ENCODE measurements at regions not wholly inside any gene's neighbourhood (a gene's known extent, or its start where the extent isn't known, plus 50 kb on each side); places are given as distances from the start of the nearest gene placed in this dataset.
"Not testable (repeated sequence)": the region's sequence is repeated elsewhere in the genome, so short reads cannot be mapped to it uniquely, and the experiment has no call there.

DNA sequence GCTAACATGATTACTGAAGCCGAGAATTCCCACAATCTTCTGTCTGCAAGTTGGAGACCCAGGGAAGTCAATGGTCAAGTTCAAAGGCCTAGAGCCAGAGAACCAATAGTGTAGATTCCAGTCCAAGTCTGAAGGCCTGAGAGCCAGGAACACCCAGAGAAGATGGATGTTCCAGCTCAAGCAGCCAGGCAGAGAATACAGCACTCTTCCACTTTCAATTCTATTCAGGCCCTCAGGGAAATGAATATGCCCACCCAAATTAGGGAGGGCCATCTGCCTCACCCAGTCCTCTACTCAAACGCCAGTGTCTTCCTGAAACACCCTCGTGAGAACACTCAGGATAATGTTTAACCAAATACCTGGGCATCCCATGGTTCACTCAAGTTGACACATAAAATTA is 123.5 kb downstream of the THBS2 start:
- H3K36me3 Mint-ChIP-seq (ENCODE audit: low read depth) = no peaks in the 10 kb centered on the region
- no peaks in the 10 kb centered on the region for H3K4me1 Mint-ChIP-seq
- no peak overlapping the region for H3K4me3 Mint-ChIP-seq
- no peak overlapping the region for H3K27ac Mint-ChIP-seq
- peaks cover 7% of the 10 kb centered on the region for H3K9me3 Mint-ChIP-seq
- peaks cover 15% of the 10 kb centered on the region for H3K27me3 Mint-ChIP-seq
- no peak for ATAC-seq (replicated peaks)

GRCh38 chr6:169121013-169121412 is 132.6 kb downstream of the THBS2 start:
- no peaks in the 10 kb centered on the region for H3K36me3 Mint-ChIP-seq (ENCODE audit: low read depth)
- no peaks in the 10 kb centered on the region for H3K4me1 Mint-ChIP-seq
- no peak for ATAC-seq (replicated peaks)
- H3K4me3 Mint-ChIP-seq = no peak overlapping the region
- peaks cover 4% of the 10 kb centered on the region for H3K9me3 Mint-ChIP-seq
- H3K27ac Mint-ChIP-seq = no peak overlapping the region
- H3K27me3 Mint-ChIP-seq = no peaks in the 10 kb centered on the region

DNA sequence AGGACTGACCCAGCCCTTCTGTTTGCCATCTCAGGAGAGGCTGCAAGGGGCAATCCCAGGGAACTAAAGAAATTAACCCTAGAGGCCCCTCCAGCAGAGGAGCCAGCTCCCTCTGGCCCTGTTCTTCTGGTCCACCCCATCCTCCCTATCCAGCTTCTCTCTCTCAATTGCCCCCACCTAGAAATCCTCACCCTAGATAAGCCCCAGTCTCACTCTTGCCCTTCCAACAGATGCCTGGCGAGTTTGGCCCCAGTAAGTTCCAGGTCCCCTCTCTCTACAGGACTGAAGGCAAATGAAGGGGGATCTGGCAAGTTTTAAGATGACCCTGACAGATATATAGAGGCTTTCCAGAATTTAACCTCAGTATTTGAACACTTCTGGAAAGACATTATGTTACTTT is 134.0 kb downstream of the THBS2 start:
- no peaks in the 10 kb centered on the region for H3K4me1 Mint-ChIP-seq
- ATAC-seq (replicated peaks) = no peak
- no peak overlapping the region for H3K27ac Mint-ChIP-seq
- H3K27me3 Mint-ChIP-seq = peaks cover 7% of the 10 kb centered on the region
- H3K4me3 Mint-ChIP-seq = no peak overlapping the region
- H3K36me3 Mint-ChIP-seq (ENCODE audit: low read depth) = no peaks in the 10 kb centered on the region
- peaks cover 4% of the 10 kb centered on the region for H3K9me3 Mint-ChIP-seq

DNA sequence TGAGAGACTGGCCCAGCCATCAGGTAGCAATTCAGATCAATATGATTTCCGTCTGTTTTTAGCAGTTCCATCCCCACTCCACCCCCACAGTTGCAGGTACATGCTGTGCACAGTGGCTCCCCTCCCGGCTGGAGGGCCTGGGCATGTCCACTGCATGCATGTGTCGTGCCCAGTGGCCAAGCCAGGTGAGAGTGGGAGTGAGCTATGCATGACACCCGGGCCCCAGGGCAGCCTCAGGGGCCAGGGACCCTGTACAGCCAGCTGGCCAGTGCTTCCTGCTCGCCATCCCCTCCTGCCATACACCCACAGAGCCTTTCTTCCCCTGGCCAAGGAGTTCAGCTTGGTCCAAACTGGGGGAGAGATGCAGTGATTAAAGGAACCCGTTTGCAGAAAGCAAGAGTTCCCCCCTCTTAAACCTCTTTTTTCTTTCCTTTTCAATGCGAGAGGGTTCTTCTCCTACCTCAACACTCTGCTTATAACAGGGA is 135.3 kb downstream of the THBS2 start:
- Mint-ChIP-seq H3K9me3 (peaks cover 4% of the 10 kb centered on the region), H3K27me3 (peaks cover 7% of the 10 kb centered on the region), H3K27ac (no peak overlapping the region), H3K4me3 (no peak overlapping the region), H3K4me1 (no peaks in the 10 kb centered on the region), H3K36me3 (ENCODE audit: low read depth) (no peaks in the 10 kb centered on the region)
- ATAC-seq (replicated peaks) = no peak

DNA sequence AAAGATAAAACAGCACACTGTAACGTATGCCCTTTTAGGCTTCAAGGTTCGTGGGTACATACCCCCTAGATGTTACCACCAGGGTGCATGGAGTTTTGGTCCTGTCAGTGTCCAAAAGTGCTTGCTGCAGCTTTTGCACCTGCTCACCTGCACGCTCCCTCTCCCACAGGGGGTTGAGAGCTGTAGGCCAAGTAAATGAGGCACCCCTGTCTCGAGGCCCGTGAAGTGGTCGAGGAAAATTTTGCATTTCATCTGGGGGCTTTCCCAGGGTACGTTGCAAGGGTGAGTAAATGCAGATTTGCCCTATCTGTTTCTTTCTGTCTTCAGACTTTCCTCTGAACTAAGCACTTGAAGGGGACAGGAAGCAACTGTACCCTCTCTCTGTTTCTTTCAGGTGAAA is 136.0 kb downstream of the THBS2 start:
- ATAC-seq (replicated peaks) = no peak
- no peaks in the 10 kb centered on the region for H3K36me3 Mint-ChIP-seq (ENCODE audit: low read depth)
- no peaks in the 10 kb centered on the region for H3K4me1 Mint-ChIP-seq
- H3K27me3 Mint-ChIP-seq = peaks cover 7% of the 10 kb centered on the region
- no peak overlapping the region for H3K27ac Mint-ChIP-seq
- no peak overlapping the region for H3K4me3 Mint-ChIP-seq
- H3K9me3 Mint-ChIP-seq = peaks cover 4% of the 10 kb centered on the region

- H3K9me3 Mint-ChIP-seq = no peaks in the 10 kb centered on the region
- peaks cover 7% of the 10 kb centered on the region for H3K27me3 Mint-ChIP-seq
- no peak for ATAC-seq (replicated peaks)
- H3K36me3 Mint-ChIP-seq (ENCODE audit: low read depth) = no peaks in the 10 kb centered on the region
- H3K4me1 Mint-ChIP-seq = no peaks in the 10 kb centered on the region
- no peak overlapping the region for H3K4me3 Mint-ChIP-seq
- no peak overlapping the region for H3K27ac Mint-ChIP-seq
These were observed 138.0 kb downstream of the THBS2 start for GRCh38 chr6:169115632-169116031.

GRCh38 chr6:169114632-169115031 is 139.0 kb downstream of the THBS2 start:
- H3K4me1 Mint-ChIP-seq; H3K4me3 Mint-ChIP-seq; H3K9me3 Mint-ChIP-seq; ATAC-seq (replicated peaks); H3K27me3 Mint-ChIP-seq; H3K27ac Mint-ChIP-seq; H3K36me3 Mint-ChIP-seq (ENCODE audit: low read depth): not testable (repeated sequence)

- Mint-ChIP-seq H3K36me3 (ENCODE audit: low read depth) (no peaks in the 10 kb centered on the region), H3K27me3 (peaks cover 11% of the 10 kb centered on the region), H3K9me3 (peaks cover 8% of the 10 kb centered on the region), H3K27ac (no peak overlapping the region), H3K4me1 (no peaks in the 10 kb centered on the region), H3K4me3 (no peak overlapping the region)
- ATAC-seq (replicated peaks) = peak; percentile 18
These were observed 140.9 kb downstream of the THBS2 start for GRCh38 chr6:169112483-169113320.

GRCh38 chr6:169111203-169111602 is 142.4 kb downstream of the THBS2 start:
- Mint-ChIP-seq H3K27ac (no peak overlapping the region), H3K27me3 (peaks cover 11% of the 10 kb centered on the region), H3K4me1 (no peaks in the 10 kb centered on the region), H3K36me3 (ENCODE audit: low read depth) (no peaks in the 10 kb centered on the region), H3K4me3 (no peak overlapping the region), H3K9me3 (peaks cover 8% of the 10 kb centered on the region)
- no peak for ATAC-seq (replicated peaks)

DNA sequence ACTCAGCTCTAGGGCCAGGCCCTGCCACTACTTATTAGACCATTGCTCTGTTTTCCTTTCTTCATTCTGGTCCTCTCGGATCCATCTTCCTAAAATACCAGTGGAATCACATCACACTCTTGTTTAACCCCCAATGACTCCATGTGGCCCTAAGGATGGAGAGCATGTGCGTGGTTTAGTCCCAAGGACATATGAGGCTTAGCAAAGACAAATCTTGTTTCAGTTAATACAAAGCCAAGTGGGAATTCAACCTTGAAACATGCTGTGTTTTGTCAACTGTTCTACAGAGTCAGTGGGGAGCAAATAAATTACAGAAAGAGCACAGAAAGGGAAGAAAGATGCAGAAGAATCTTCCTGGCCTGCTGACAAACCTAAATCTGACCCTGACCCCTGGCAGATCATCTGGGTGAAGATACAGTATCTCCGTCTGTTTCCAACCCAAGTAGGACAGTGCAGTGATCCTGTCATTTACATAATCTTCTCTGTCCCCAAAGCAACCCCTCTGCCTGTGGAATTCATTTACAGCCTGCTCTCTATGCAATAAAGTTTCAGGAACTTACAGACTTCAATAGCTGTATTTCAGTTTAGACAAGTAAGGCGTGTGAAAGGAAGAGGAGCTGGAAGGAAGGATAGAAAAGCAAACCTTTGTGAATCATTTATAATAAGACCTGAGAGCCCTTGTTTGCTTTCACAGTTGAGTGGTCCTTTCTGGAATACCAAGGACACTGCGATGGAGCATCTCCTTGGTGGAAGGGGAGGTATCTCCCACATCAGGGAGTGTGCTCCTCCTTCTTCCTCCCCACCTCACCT is 144.0 kb downstream of the THBS2 start:
- no peak for ATAC-seq (replicated peaks)
- peaks cover 4% of the 10 kb centered on the region for H3K27me3 Mint-ChIP-seq
- H3K36me3 Mint-ChIP-seq (ENCODE audit: low read depth) = no peaks in the 10 kb centered on the region
- no peaks in the 10 kb centered on the region for H3K4me1 Mint-ChIP-seq
- no peak overlapping the region for H3K4me3 Mint-ChIP-seq
- no peak overlapping the region for H3K27ac Mint-ChIP-seq
- peaks cover 8% of the 10 kb centered on the region for H3K9me3 Mint-ChIP-seq

GRCh38 chr6:169108753-169109152 is 144.9 kb downstream of the THBS2 start:
- H3K27me3 Mint-ChIP-seq = peaks cover 4% of the 10 kb centered on the region
- H3K4me3 Mint-ChIP-seq = no peak overlapping the region
- H3K9me3 Mint-ChIP-seq = peaks cover 8% of the 10 kb centered on the region
- no peak for ATAC-seq (replicated peaks)
- no peaks in the 10 kb centered on the region for H3K36me3 Mint-ChIP-seq (ENCODE audit: low read depth)
- H3K27ac Mint-ChIP-seq = no peak overlapping the region
- no peaks in the 10 kb centered on the region for H3K4me1 Mint-ChIP-seq

- ATAC-seq (replicated peaks) = no peak
- H3K9me3 Mint-ChIP-seq = peaks cover 8% of the 10 kb centered on the region
- H3K4me3 Mint-ChIP-seq = no peak overlapping the region
- H3K27me3 Mint-ChIP-seq = peaks cover 9% of the 10 kb centered on the region
- no peak overlapping the region for H3K27ac Mint-ChIP-seq
- no peaks in the 10 kb centered on the region for H3K36me3 Mint-ChIP-seq (ENCODE audit: low read depth)
- no peaks in the 10 kb centered on the region for H3K4me1 Mint-ChIP-seq
These were observed 147.5 kb downstream of the THBS2 start for GRCh38 chr6:169106176-169106575.

GRCh38 chr6:169101981-169102380 is 151.7 kb downstream of the THBS2 start:
- Mint-ChIP-seq H3K27me3 (peaks cover 28% of the 10 kb centered on the region), H3K36me3 (ENCODE audit: low read depth) (no peaks in the 10 kb centered on the region), H3K27ac (no peak overlapping the region), H3K4me3 (no peak overlapping the region), H3K4me1 (no peaks in the 10 kb centered on the region), H3K9me3 (peaks cover 6% of the 10 kb centered on the region)
- ATAC-seq (replicated peaks) = no peak

DNA sequence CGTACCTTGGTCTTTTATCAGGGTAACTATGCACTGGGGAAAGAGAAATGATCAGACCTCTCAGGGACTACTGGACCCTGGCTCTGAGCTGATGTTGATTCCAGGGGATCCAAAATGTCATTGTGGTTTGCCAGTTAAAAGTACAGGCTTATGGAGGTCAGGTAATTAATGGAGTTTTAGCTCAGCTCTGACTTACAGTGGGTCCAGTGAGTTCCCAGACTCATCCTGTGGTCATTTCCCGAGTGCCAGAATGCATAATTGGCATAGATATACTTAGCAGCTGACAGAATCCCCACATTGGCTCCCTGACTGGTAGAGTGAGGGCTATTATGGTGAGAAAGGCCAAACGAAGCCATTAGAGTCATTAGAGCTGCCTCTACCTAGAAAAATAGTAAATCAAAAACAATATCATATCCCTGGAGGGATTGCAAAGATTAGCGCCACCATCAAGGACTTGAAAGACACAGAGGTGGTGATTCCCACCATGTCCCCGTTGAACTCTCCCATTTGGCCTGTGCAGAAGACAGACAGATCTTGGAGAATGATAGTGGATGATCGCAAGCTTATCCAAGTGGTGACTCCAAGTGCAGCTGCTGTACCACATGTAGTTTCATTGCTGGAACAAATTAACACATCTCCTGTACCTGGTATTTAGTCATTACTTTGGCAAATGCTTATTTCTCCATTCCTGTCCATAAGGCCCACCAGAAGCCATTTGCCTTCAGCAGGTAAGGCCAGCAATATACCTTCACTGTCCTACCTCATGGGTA is 152.4 kb downstream of the THBS2 start:
- no peak overlapping the region for H3K4me3 Mint-ChIP-seq
- no peak overlapping the region for H3K27ac Mint-ChIP-seq
- H3K27me3 Mint-ChIP-seq = peaks cover 28% of the 10 kb centered on the region
- no peak for ATAC-seq (replicated peaks)
- no peaks in the 10 kb centered on the region for H3K4me1 Mint-ChIP-seq
- H3K36me3 Mint-ChIP-seq (ENCODE audit: low read depth) = no peaks in the 10 kb centered on the region
- peaks cover 6% of the 10 kb centered on the region for H3K9me3 Mint-ChIP-seq
